Osteocyte (in vitro differentiated cells): ENCODE measurements at regions not wholly inside any gene's neighbourhood (a gene's known extent, or its start where the extent isn't known, plus 50 kb on each side); places are given as distances from the start of the nearest gene placed in this dataset.

Experiments
- DNase-seq: peaks from one replicate; pipeline ENCODE4 v3.0.0; 2021; ENCODE audit warnings: mixed read lengths; ENCODE audit not compliant: unreplicated experiment; ENCODE audit errors: extremely low spot score
- H3K27ac Mint-ChIP-seq: one replicate; pipeline ENCODE4 v1.8.0; 2021; ENCODE audit warnings: mild to moderate bottlenecking, mixed read lengths; ENCODE audit not compliant: unreplicated experiment
- H3K27me3 Mint-ChIP-seq: one replicate; pipeline ENCODE4 v1.8.0; 2021; ENCODE audit warnings: mixed read lengths; ENCODE audit not compliant: unreplicated experiment
- H3K36me3 Mint-ChIP-seq: one replicate; pipeline ENCODE4 v1.8.0; 2021; ENCODE audit warnings: mixed read lengths; ENCODE audit not compliant: unreplicated experiment
- H3K4me1 Mint-ChIP-seq: one replicate; pipeline ENCODE4 v1.8.0; 2021; ENCODE audit warnings: mixed read lengths; ENCODE audit not compliant: unreplicated experiment
- H3K4me3 Mint-ChIP-seq: one replicate; pipeline ENCODE4 v1.8.0; 2021; ENCODE audit warnings: mild to moderate bottlenecking, moderate library complexity, mixed read lengths; ENCODE audit not compliant: unreplicated experiment
- H3K9me3 Mint-ChIP-seq: one replicate; pipeline ENCODE4 v1.8.0; 2021; ENCODE audit warnings: mixed read lengths; ENCODE audit not compliant: unreplicated experiment
- CTCF ChIP-seq: fragments of 200-600 bp; sonication (generic); IDR thresholded peaks from 2 replicates; pipeline ENCODE4 v1.5.0; 2021; ENCODE audit warnings: antibody characterized with exemption, mild to moderate bottlenecking, moderate library complexity

- Mint-ChIP-seq H3K27me3 (peaks cover 2% of the 10 kb centered on the region), H3K9me3 (no peaks in the 10 kb centered on the region), H3K4me1 (no peaks in the 10 kb centered on the region), H3K27ac (no peak overlapping the region), H3K4me3 (no peak overlapping the region), H3K36me3 (no peaks in the 10 kb centered on the region)
- no peak for TF ChIP-seq CTCF
- no peak for DNase-seq
Measured at GRCh38 chr18:34631093-34631966, 78.8 kb upstream of the DTNA start.

- Mint-ChIP-seq H3K36me3 (no peaks in the 10 kb centered on the region), H3K4me1 (no peaks in the 10 kb centered on the region), H3K27ac (no peak overlapping the region), H3K9me3 (no peaks in the 10 kb centered on the region), H3K4me3 (no peak overlapping the region), H3K27me3 (peaks cover 2% of the 10 kb centered on the region)
- TF ChIP-seq CTCF, result no peak
- no peak for DNase-seq
Measured at GRCh38 chr18:34632321-34632720, 77.8 kb upstream of the DTNA start.

- TF ChIP-seq CTCF, result no peak
- Mint-ChIP-seq H3K4me1 (no peaks in the 10 kb centered on the region), H3K36me3 (no peaks in the 10 kb centered on the region), H3K27ac (no peak overlapping the region), H3K9me3 (no peaks in the 10 kb centered on the region), H3K27me3 (peaks cover 2% of the 10 kb centered on the region), H3K4me3 (no peak overlapping the region)
- no peak for DNase-seq
Measured at GRCh38 chr18:34633368-34633767, 76.7 kb upstream of the DTNA start.

GRCh38 chr18:34637094-34637801, 72.8 kb upstream of the DTNA start:
- TF ChIP-seq CTCF, result no peak
- Mint-ChIP-seq H3K27me3 (peaks cover 2% of the 10 kb centered on the region), H3K4me1 (no peaks in the 10 kb centered on the region), H3K4me3 (no peak overlapping the region), H3K27ac (no peak overlapping the region), H3K36me3 (no peaks in the 10 kb centered on the region), H3K9me3 (no peaks in the 10 kb centered on the region)
- DNase-seq, result no peak

- Mint-ChIP-seq H3K27ac (no peak overlapping the region), H3K4me3 (no peak overlapping the region), H3K9me3 (no peaks in the 10 kb centered on the region), H3K4me1 (no peaks in the 10 kb centered on the region), H3K27me3 (no peaks in the 10 kb centered on the region), H3K36me3 (no peaks in the 10 kb centered on the region)
- DNase-seq, result no peak
- TF ChIP-seq CTCF, result no peak
Measured at GRCh38 chr18:34639687-34640086, 70.4 kb upstream of the DTNA start.
